GM19035 (cell line): ENCODE measurements at regions not wholly inside any gene's neighbourhood (a gene's known extent, or its start where the extent isn't known, plus 50 kb on each side); places are given as distances from the start of the nearest gene placed in this dataset.

Source experiments
- ATAC-seq: cut with Tn5 transposase; IDR thresholded peaks from one replicate; pipeline ENCODE4 v1.9.1; 2021; ENCODE audit not compliant: unreplicated experiment

DNA sequence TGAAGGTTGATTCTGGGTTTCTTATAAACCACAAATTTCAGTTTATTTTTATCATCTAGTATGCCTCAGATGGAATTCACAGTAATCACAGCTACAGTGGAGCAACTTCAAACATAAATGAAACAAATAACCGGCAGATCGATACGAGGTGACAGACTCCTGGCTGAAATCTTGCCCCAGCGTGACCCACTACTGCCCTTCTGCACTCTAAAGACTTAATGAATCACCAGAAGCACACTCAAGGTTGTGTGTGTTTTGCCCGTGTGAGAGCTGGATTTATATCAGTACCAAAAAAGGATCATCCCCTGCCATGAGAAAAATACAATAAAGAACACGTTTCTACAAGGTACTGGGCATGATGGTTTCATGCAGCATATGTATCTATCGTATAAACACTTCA is 161.7 kb downstream of the KLF12 start:
- ATAC-seq, result no peak

DNA sequence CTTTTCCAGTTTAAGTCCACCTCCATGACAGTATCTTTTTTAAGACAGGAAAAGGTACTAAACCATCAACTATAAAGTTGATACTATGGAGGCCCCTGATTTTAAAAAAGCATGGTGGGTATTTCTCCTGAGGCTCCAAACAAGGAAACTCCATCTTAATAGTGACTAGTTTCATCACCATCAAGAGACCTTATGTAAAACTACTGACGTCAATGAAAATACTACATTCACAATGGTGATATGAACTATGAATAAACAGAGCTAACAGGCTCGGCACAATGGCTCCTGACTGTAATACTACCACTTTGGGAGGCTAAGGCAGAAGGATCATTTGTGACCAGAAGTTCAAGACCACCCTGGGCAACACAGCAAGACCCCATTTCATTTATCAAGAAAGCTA is 162.7 kb downstream of the KLF12 start:
- no peak for ATAC-seq

GRCh38 chr13:73970421-73971055 is 163.7 kb downstream of the KLF12 start:
- no peak for ATAC-seq

GRCh38 chr13:73967397-73968165 is 166.6 kb downstream of the KLF12 start:
- ATAC-seq, result peak; percentile 99

DNA sequence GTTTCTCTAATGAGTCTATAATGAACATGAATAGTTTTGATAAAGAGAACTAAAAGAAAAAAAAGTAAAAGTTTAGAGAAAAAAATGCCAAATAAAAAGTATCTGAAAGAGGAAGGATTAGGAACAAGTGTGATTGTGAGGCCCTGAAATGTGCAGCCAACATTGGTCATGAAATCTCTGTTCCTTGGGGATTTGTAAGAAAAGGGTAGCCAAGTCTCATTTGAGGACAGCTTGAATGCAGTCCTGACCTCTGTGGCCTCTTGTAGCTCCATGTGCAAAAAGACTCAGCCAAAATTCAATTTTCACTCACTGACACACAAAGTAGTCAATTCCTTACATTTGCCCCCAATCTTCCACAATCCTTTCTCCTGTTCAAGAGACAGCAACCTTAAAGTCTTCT is 167.9 kb downstream of the KLF12 start:
- ATAC-seq, result no peak

DNA sequence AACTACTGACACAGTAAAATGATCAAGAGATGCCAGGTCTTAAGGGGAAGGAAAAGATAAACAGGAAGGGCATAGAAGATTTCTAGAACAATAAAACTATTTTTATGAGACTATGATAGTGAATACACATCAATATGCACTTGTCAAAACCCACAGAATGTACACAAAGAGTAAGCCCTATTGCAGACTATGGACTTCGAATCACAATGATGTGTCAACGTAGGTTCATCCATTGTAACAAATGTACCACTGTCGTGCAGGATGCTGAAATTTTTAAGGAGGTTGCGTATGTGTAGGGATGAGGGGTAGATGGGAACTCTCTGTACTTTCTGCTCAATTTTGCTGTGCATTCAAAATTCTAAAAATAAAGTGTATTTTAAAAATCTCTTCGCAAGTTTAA is 171.9 kb downstream of the KLF12 start:
- no peak for ATAC-seq

DNA sequence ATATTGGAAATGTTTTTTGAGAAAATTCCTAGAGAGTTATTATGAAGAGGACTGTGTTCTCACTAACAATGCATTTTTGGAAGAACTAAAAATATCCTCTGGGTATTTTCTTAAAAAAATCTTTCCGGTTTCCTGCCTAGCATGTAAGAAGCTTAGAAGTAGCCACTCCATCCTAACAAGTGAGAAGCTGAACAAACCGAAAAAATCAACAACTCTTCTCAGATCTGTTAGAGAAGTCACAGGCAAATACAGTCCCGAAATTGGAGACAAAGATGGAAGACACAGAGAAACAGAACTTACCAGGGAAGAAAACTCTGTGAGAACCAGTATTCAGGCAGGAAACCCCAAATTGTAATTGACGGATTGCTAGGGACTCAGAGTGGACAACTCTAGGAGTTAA is 173.0 kb downstream of the KLF12 start:
- ATAC-seq, result peak; percentile 41

GRCh38 chr13:73960474-73960873 is 173.7 kb downstream of the KLF12 start:
- peak; percentile 39 for ATAC-seq

DNA sequence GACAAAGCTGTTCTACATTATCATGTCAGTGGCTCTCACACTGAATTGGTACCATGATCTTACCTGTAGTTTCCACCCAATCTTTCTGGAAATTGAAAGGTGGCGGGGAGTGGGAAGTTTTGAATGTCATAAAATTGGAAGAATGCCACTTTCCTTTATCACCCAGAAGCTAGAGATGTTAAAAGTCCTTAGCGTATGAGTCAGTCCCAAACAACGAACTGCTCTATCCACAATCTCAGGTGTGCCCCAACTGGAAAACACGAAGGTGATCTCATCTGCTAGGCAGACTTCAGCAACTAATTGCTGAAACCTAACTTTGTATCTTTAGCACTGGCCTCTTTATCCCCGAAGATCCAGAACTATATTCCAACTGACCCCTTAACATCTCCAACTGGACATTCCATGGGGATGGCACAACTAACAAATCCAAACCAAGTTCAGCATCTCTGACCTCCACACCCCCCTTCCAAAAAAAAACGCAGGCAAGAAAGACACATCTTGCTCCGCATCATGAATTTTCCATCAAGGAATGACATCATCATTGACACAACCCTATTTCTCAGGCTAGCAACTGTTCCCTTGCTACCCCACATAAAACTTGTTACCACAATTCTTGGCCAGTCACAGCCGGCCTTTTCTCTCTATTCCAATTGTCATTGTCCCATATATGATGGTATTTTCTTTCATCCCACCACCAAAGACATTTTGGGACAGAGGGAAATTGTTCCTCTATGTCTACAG is 175.4 kb downstream of the KLF12 start:
- no peak for ATAC-seq

DNA sequence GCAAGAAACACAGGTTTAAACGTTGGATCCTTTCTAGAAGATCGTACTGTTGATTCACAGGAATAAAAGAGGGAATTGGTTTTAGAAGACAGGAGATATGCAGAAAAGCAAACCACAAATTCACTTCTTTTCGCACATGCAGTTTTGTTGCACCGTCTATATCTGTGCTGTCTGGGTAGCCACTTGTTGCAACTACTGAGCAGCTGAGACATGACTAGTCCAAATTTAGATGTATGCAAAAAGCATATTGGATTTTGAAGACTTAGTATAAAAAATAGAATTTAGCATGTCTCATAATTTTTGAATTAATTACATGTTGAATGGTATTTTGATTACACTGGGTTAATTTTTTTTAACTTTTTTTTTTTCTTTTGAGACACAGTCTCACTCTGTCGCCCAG is 176.3 kb downstream of the KLF12 start:
- no peak for ATAC-seq

GRCh38 chr13:73956795-73957408 is 177.3 kb downstream of the KLF12 start:
- no peak for ATAC-seq

- ATAC-seq, result no peak
These were observed 178.2 kb downstream of the KLF12 start for GRCh38 chr13:73955977-73956500.

DNA sequence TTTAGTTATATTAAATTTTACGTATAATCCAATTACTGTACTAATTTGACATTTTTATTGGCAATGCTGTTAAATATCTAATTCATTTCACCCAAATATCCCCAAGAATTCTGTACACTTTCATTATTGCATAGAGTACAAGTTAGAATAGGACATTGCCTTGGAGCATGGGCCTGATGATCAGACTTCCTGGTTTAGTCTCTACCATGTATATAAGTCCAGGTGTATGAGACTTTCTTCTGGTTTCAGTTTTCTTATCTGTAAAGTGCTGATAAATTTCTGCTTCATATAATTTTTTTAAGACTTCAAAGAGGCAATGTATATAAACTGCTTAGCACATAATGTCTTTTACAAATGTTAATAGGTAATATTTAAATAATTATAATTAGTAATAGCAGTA is 179.4 kb downstream of the KLF12 start:
- peak; percentile 55 for ATAC-seq

- ATAC-seq, result no peak
These were observed 181.6 kb downstream of the KLF12 start for GRCh38 chr13:73952648-73953047.

- peak; percentile 51 for ATAC-seq
These were observed 185.2 kb downstream of the KLF12 start for GRCh38 chr13:73948848-73949529.

DNA sequence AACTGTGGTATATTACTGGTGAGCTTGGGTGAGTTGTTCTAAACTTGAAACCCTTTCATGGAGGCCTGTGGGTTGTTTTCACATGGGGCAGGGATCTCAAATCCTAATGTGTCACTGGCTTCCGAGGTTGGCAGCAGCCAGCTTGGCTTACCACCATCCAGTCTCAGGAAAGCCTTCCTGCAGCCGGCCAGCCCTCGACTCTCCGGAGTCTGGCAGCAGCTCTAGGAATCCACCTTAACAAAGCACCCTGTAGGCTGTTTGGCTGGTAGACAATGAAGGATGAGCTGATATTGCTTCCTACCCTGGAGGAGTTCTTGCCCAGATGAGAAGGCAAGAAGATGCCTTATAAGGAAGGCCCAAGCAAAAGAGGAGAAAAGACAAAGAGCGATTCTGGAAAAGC is 188.3 kb downstream of the KLF12 start:
- no peak for ATAC-seq

DNA sequence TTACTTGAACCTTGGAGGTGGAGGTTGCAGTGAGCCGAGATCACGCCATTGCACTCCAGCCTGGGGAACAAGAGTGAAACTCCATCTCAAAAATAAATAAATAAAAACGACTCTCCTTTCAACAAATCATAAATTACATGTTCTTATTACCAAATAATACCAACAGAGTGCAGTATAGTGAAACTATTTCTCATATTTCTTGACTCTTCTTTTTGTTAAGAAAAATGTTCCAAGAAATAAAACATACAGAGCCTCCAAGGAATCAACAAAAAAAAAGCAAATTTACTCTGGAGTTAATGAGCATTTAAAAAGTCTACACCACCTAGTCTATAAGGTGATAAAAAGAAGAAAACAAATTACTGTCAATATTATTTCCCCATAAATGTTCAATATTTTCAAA is 188.8 kb downstream of the KLF12 start:
- ATAC-seq, result no peak

DNA sequence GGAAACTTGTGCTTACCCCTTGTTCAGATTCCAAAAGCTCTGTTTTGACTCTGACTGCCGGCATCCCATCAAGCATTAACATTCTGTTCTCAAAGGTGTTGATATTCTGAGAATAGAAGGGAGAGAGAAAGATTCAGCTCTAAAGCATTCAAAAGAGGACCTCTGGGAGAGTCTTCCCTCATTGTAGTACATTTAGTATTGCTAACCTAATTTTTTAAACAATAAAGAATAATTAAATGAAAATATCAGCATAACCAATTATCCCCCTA is 190.3 kb downstream of the KLF12 start:
- no peak for ATAC-seq

- peak; percentile 91 for ATAC-seq
These were observed 190.9 kb downstream of the KLF12 start for GRCh38 chr13:73943137-73943964.

GRCh38 chr13:73941752-73942151 is 192.5 kb downstream of the KLF12 start:
- no peak for ATAC-seq
